GM21423 (cell line): ENCODE measurements at regions not wholly inside any gene's neighbourhood (a gene's known extent, or its start where the extent isn't known, plus 50 kb on each side); places are given as distances from the start of the nearest gene placed in this dataset.
"Not testable (repeated sequence)": the region's sequence is repeated elsewhere in the genome, so short reads cannot be mapped to it uniquely, and the experiment has no call there.

Source experiments
- ATAC-seq: cut with Tn5 transposase; IDR thresholded peaks from one replicate; pipeline ENCODE4 v1.9.1; 2021; ENCODE audit warnings: mild to moderate bottlenecking, moderate library complexity; ENCODE audit not compliant: unreplicated experiment

DNA sequence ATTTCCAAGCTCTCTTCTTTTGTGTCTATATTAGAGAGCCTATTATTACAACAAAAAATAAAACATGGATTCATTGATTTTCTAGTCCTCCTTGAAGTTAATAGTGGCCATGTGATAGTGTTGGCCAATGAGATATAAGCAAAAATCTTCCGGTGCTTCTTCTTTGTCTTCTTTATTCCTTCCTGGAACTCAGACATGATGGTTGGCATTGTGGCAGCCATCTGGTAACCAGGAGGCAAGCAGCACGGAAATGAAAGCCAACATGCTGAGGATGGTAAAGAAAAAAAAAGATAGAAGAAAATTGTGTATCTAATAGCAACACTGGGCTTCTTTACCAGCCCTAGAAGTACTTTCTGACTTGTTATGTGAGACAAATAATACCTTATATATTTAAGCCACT, 50.8 kb upstream of the SEL1L start:
- ATAC-seq = no peak

DNA sequence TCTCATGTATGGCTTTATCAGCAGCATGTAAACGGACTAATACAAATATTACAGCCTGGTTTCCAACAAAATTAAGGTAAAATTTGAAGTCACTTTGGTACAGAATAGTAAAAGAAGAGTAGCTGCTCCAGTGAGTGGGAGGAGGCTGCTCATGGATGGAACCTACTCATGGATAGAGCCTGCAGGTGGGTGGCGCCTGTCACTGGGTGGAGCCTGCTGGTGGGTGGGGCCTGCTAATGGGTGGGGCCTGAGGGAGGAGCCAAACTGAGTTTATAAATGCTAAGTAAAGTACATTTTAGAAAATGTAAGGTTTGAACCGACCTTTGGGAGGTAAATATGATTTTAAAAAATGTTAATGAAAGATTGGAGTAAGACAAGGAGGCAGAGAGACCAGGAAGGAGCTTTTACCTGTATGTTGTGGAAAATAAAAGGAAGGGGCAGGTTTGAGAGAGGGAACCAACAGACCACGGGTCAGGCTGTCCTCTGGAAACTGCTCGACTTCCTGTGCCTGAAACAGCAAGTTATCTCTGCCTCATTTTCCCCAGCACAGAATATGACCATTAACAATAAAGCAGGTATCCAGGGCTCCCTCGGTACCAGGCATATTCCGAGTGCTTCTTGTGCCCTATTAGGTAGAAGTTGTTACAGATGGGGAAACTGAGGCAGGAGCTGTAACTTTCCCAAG, 55.9 kb upstream of the SEL1L start:
- ATAC-seq = no peak

DNA sequence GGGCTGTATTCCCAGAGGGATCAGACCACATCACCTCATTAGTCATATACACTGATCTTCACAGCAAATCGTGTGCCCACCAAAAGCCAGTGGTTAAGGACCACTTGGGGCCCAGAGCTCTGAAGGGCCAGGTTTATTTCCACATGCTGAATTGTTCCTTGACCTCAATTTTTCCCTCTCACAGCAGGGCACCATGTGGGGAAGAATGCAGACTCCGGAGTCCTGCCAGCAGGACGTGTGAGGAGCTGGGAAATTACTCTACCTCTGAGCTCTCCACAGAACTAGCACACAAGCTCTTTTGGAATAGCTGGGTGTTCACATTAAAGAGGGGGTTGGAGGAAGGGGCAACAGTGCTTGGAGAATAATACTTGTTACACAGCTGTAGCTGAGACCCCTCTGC, 57.6 kb upstream of the SEL1L start:
- no peak for ATAC-seq

DNA sequence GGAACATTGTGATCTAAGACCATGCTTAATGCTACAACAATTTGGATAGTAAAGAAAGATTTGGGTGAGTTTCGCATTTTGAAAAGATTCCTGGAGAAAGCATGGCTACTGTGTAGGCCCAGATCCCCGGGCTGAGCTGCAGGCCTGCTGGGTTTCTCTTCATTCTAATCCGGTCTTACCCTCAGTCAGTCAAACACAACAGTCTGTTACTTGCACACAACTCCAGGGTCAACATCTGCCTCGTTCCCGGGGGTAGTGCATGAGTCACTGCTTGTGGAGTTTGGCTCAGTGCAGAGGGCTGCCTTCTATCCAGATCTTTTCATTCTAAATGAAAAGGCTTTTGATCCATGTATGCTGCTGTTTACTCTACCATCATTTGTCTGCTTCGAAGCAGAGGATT, 60.4 kb upstream of the SEL1L start:
- no peak for ATAC-seq

DNA sequence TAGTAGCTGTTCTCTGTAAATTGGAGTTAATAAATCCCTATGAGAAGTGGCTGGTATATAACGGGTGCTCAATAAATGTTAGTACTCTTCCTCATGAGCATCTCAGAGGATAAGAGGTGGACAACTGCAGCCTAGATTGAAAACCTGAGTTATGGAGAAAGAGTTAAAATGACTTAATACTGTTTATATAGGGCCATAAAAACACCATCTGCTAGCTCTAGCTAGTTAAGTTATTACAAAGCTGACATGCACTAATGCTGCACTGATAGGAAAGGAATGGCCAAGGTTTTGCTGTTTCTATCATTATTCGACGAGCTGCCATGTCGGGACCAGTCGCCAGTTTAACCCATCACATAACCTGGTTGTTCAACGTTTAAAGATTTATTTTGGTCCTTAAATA, 72.0 kb upstream of the SEL1L start:
- no peak for ATAC-seq

DNA sequence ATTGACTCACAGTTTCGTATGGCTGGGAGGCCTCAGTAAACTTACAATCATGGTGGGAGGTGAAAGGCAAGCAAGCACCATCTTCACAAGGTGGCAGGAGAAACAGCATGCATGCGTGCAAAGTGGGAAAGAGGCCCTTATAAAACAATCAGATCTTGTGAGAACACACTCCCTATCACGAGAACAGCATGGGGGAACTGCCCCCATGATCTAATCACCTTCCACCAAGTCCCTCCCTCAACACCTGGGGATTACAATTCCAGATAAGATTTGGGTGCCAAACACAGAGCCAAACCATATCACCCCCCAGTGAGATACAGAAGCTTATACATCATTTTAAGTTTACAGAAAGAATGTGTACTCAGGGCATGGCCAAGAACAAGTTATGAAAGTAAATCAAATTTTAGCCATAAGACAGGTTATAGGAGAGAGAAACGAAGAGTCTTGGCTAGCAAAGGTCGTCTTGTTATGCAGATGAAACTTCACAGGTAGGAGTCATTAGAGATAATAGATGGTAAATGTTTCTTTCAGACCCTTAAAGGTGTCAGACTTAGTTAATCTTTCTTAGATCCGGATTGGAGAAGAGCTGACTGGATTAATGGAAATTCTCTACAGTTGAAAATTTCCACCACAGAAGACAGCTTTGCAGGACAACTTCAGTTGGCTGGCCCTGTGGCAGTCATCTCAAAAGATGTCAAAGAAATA, 79.8 kb upstream of the SEL1L start:
- no peak for ATAC-seq

DNA sequence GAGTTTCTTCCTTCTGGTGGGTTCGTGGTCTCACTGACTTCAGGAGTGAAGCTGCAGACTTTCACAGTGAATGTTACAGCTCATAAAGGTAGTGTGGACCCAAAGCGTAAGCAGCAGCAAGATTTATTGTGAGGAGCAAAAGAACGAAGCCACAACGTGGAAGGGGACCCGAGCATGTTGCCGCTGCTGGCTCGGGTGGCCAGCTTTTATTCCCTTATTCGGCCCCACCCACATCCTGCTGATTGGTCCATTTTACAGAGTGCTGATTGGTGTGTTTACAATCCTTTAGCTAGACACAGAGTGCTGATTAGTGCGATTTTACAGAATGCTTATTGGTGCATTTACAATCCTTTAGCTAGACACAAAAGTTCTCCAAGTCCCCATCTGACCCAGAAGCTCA, 80.6 kb upstream of the SEL1L start:
- not testable (repeated sequence) for ATAC-seq

DNA sequence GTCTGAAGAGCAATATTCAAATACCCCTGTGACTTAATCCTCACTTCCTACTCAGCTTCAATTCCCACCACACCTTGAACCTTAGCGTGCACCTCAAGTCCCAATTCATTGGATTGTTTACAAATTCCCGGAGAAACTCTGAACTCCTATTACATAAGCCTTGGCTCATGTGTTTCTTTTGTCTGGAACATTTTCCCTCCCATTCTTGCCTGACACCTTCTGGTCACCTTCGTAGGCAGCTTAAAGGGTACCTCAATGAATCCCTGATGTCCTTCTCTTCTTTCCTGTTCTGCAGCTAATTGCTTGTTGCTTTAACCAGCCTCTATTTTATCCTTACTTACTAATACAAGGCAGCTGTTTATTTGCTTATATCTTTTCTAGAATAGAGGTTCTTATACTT, 85.0 kb upstream of the SEL1L start:
- no peak for ATAC-seq

DNA sequence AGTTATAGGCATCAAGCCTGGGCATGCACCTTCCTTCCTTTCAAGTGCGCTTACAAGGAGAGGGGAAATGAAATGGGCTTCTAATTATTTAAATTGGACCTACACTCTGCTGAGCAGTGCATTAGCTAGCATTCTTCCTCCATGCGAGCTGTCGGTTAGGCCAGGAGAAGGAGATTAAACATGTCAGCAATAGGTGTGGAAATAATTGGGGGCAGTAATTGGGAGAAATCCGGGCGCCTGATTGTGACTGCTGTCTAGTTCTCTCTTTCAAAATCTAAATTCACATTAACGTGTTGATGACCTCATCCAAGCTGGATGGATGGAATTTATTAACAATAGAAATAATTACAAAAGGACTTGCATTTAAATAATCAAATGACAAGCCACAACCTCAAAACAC, 86.2 kb upstream of the SEL1L start:
- no peak for ATAC-seq

DNA sequence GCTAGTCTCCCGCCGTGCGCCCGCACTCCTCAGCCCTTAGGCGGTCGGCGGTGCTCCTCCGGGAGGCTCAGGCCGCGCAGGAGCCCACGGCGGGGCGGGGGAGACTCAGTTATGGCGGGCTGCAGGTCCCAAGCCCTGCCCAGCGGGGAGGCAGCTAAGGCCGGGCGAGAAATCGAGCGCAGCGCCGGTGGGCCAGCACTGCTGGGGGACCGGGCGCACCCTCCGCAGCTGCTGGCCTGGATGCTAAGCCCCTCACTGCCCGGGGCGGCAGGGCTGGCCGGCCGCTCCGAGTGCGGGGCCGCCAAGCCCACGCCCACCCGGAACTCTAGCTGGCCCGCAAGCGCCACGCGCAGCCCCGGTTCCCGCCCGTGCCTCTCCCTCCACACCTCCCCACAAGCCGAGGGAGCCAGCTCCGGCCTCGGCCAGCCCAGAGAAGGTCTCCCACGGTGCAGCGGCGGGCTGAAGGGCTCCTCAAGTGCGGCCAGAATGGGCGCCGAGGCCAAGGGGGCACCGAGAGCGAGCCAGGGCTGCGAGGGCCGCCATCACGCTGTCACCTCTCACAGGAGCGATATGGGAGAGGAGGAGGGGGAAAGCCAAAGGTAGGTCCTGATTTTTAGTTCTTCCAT, 90.2 kb upstream of the SEL1L start:
- ATAC-seq = not testable (repeated sequence)

DNA sequence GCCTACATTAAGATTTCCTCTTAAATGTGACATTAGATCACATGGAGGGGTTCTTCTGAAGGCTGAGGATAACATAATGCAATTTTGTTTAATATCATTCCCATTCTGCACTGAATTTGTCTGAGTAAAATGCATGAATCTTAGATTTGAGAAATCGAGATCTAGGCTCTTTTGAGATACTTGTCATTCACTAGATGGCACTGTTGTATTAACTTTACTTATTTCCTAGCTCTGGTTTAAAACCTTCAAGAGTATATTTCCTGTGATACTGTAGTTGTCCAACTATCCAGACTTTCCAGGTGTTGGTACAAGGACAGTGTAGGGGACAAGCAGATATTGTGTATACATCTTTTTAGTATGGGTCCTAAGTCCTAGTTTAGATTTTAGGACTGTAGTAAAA, 91.7 kb upstream of the SEL1L start:
- ATAC-seq = no peak

DNA sequence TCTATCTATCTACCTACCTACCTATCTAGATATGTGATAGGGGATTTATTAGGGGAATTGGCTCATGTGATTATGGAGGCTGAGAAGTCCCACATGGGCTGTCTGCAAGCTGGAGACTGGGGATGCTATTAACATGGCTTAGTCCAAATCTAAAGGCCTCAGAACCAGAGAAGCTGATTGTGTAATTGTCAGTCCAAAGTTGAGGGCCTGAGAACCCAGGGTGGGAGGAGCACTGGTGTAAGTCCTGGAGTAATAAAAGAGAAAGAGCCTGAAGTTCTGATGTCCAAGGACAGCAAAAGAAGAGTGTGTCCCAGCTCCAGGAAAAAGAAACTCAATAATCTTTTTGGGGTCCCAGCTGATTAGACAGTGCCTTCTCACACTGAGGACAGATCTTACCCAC, 98.5 kb upstream of the SEL1L start:
- ATAC-seq = no peak

DNA sequence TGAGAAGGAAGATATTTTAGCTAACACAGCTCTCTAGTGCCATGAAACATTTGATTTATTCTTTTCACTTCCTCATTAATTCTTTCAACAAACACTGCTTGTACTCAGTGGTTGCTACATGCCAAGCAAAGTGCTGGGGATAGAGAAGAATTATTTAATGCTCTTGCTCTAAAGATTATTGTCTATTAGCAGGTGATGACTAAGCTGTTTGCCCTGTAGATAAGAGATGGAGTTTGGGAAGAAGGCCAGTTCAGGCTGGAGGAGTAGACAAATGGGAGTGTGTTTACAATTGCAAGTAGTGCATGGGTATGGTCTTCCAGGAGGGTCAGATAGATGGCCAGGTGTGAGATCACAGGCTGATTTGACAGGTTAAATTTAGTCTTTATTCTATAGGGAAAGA, 99.8 kb upstream of the SEL1L start:
- no peak for ATAC-seq

DNA sequence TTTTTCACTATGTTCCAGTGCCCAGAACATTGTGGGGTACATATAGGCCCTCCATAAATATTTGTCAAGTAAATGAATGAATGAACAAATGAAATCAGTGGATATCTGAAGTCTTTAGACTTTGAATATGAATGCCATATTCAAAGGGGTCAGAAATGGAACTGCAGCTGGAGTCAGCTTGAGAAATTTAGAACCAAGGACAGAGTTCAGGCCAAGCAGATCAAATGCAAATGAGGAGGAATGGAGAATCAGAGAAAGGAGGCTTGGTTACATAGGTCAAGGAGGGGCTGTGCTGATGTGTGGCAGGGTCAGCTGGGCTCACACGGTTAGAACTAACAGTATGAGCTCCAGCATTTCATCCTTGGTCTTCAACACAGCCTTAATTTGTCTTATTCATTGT, 104.0 kb upstream of the SEL1L start:
- ATAC-seq = no peak

DNA sequence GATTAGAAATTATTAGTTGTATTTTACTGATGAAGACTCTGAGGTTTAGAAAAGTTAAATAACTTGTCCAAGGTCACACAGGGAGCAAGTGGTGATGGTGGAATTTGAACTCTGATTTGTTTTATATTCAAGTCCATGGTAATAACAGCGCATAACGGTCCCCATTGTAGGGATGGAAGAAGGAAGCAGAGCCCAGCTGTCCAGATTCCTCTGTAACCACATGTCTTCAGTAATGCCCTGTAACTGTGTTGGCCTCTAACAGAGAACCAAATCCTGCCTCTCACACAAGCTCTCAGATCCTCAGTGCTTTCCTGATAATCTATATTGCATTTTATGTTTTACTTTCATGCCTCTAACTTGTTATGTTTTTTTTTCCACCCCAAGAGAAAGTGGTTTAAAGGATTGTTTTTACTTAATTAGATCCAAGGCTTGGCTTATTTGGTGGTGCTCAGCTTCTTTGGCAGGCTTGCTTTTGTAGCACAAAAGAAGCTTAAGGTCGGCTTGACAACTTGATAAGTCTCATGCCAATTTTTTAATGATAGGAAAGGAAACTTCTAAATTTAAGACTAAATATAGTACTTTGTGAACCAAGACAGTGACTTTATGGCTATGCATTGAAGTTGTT, 105.1 kb upstream of the SEL1L start:
- ATAC-seq = no peak

DNA sequence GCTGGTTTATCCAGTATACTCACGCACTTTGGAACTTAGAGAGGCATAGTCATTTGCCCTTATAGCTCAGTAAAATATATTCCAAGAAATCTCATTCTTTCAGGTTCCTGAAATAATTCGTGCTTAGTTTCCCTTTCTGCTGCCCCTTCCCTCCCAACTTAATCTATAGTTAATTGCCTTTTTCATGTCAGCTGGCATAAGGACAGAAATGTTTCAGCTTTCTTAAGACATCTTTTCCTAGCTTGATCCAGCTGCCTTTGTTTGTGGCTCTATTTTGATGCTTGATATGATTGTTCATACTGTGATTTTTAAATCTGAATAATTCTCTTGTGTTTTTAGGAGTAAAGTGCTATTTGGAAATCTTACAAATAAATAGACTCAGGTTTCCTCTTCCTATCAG, 120.0 kb upstream of the SEL1L start:
- no peak for ATAC-seq

DNA sequence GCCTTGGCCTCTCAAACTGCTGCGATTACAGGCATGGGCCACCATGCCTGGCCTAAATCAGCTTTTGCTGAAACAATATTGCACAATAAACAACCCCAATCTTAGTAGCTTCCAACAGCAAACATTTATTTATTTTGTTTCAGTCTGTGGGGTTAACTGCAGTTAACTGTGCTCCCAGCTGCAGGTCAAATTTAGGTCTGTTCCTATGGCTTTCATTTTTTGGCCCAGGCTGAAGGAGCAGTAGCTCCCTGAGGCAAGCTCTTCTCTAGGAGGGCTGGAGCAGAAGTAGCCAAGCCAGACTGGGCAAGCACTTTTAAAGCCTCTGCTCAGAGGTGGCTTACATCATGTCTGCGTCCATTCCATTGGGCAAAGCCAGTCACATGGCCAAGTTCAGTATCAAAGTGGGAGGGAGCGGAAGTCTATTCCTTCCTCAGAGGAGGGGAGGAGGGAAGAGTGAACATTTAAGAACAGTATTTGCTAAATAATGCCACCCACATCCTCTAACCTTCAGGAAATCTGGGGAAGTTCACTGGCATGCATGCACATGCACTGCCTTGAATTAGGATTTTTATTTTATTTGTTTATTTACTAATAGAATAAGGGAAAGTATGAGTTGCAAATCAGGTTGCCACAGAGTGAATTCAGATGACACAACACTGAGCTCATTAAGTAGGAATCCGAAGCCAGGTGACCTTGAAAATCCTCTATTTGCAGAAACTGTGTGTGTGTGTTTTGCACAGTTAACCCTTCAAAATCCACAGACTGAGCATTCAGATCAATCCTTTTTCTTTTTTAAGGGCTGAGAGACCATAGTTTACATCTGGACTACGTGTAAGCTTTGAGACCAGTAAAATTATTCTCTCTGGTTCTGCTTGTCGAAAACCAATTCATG, 122.0 kb upstream of the SEL1L start:
- no peak for ATAC-seq

DNA sequence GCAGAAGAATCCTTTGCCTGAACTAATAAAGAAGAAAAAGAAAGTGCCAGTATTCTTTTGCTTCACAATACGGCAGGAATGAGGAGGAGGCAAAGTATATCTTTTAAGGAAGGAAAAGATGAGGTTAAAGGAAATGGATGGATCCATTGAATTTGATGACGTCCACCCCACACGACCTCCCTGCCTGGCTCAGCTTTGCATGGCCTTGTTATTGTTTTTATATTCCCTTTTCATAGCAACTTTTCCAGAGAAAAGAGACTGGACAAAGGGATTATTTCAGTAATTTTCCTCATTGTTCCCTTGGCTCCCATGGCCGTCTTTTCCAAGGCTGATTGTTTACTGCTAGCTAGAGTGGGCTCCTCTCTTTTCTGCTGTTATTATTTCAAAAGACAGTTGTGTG, 123.2 kb upstream of the SEL1L start:
- no peak for ATAC-seq

DNA sequence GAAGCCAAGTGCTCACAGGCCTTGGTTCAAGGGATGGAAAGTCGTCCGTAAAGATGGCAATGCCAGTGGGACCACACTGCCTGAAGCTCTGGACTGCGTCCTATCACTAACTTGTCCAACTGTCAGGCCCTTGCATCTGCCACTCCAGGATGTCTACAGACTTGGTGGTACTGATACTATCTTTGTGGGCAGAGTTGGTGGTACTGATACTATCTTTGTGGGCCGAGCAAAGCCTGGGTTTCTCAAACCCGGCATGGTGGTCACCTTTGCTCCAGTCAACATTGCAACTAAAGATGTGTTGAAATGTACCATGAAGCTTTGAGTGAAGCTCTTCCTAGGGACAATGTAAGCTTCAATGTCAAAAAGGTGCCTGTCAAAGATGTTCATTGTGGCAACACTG, 128.4 kb upstream of the SEL1L start:
- ATAC-seq = no peak

DNA sequence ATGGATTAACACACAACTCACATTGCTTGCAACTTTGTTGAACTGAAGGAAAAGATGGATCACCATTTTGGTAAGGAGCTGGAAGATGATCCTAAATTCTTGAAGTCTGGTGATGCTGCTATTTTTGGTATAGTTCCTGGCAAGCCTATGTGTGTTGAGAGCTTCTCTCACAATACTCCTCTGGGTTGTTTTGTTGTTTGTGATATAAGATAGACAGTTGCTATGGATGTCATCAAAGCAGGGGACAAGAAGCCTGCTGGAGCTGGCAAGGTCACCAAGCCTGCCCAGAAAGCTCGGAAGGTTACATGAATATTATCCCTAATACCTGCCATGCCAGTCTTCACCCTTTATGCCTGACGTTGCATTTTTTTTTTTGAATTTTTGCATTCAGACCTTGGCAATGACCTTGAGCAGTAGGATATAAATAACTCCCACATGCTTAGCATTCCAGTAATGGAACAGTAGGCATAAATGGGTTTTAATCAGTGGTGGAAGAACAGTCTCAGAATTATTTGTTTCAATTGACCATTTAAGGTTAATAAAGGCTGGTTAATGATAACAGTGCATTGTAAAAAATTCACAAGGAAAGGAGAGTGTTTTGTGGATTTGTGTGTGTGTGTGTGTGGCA, 129.0 kb upstream of the SEL1L start:
- ATAC-seq = no peak
